ENCODE measurements at regions not wholly inside any gene's neighbourhood (a gene's known extent, or its start where the extent isn't known, plus 50 kb on each side); places are given as distances from the start of the nearest gene placed in this dataset.

GRCh38 chr13:23105051-23105450 lies 75.7 kb upstream of the SGCG start:
- H3K27ac Mint-ChIP-seq = no peak overlapping the region
- Histone ChIP-seq H3T11ph (ENCODE audit: low read length) (no peak overlapping the region), H2BK15ac (ENCODE audit: low read depth, low read length) (no peak overlapping the region), H2AK5ac (ENCODE audit: insufficient read length, low read length) (no peak overlapping the region), H3K9ac (ENCODE audit: extremely low read depth, insufficient read length, low read length) (no peak overlapping the region), H3K4ac (ENCODE audit: low read depth, low read length) (no peak overlapping the region), H3K27me3 (ENCODE audit: insufficient read depth, low read length) (no peaks in the 10 kb centered on the region), H3K79me2 (ENCODE audit: insufficient read depth, low read length) (no peaks in the 10 kb centered on the region), H3K23me2 (ENCODE audit: insufficient read length, low read depth, low read length, poor library complexity, severe bottlenecking) (no peaks in the 10 kb centered on the region), H2BK20ac (ENCODE audit: low read depth, low read length, poor library complexity, severe bottlenecking) (no peak overlapping the region), H3K4me2 (ENCODE audit: insufficient read depth, insufficient read length, low read length) (no peak overlapping the region), H3K14ac (ENCODE audit: insufficient read depth, low read length) (no peak overlapping the region), H2BK5ac (ENCODE audit: insufficient read length, low read length) (no peak overlapping the region), H3K18ac (ENCODE audit: insufficient read length, low read depth, low read length) (no peak overlapping the region), H4K20me1 (ENCODE audit: control insufficient read depth, insufficient read depth, insufficient read length) (no peaks in the 10 kb centered on the region), H3K23ac (ENCODE audit: insufficient read length, low read depth, low read length) (no peak overlapping the region), H4K5ac (ENCODE audit: insufficient read length, low read depth, low read length) (no peak overlapping the region), H3K79me1 (ENCODE audit: insufficient read depth, low read depth, low read length, poor library complexity, severe bottlenecking) (no peaks in the 10 kb centered on the region), H2BK12ac (ENCODE audit: insufficient read length, low read depth, low read length) (no peak overlapping the region), H4K8ac (replicated peaks; ENCODE audit: insufficient read length, low read depth, low read length) (no peak overlapping the region), H3K4me1 (ENCODE audit: insufficient read depth, low read length) (no peaks in the 10 kb centered on the region), H3K9me3 (ENCODE audit: control insufficient read depth, low read depth, low read length) (no peaks in the 10 kb centered on the region), H2AFZ (ENCODE audit: low read length) (no peak overlapping the region), H2BK120ac (ENCODE audit: low read depth, low read length, poor library complexity, severe bottlenecking) (no peak overlapping the region), H3K27ac (ENCODE audit: insufficient read length, low read depth, low read length) (no peak overlapping the region), H4K91ac (ENCODE audit: insufficient read length, low read depth, low read length) (no peak overlapping the region), H3K56ac (ENCODE audit: insufficient read length, low read depth, low read length) (no peak overlapping the region)
- peaks cover 2 to 3% of the 10 kb centered on the region in 2 experiments; a peak in 4 of 5 replicates for H3K9me3 Mint-ChIP-seq
- TF ChIP-seq CTCF (conservative IDR thresholded peaks at IDR 0.05) = no peak
- no peaks in the 10 kb centered on the region; a peak in 2 of 7 replicates for H3K36me3 Mint-ChIP-seq (ENCODE audit: insufficient read depth in 1 of 3, low read depth in 3 of 3)
- DNase-seq = no peak
- no peaks in the 10 kb centered on the region for H3K4me1 Mint-ChIP-seq
- no peak overlapping the region for H3K4me3 Mint-ChIP-seq
- no CpG with 5 or more reads among the region's 3 CpGs for WGBS (ENCODE audit: extremely low coverage, insufficient read length, low lambda C conversion rate)
- H3K27me3 Mint-ChIP-seq (ENCODE audit: low read depth) = no peaks in the 10 kb centered on the region; the same call in 1 of the 2 replicates
